Putamen (tissue), 1 donor: ENCODE measurements at regions not wholly inside any gene's neighbourhood (a gene's known extent, or its start where the extent isn't known, plus 50 kb on each side); places are given as distances from the start of the nearest gene placed in this dataset.

Source experiments
- DNase-seq: peaks from one replicate; pipeline ENCODE4 v3.0.0-alpha.2; 2016; ENCODE audit warnings: low spot score

GRCh38 chr4:95660719-95661118 is 111.9 kb upstream of the UNC5C start:
- DNase-seq: no peak

GRCh38 chr4:95651891-95652290 is 103.1 kb upstream of the UNC5C start:
- DNase-seq: no peak

DNA sequence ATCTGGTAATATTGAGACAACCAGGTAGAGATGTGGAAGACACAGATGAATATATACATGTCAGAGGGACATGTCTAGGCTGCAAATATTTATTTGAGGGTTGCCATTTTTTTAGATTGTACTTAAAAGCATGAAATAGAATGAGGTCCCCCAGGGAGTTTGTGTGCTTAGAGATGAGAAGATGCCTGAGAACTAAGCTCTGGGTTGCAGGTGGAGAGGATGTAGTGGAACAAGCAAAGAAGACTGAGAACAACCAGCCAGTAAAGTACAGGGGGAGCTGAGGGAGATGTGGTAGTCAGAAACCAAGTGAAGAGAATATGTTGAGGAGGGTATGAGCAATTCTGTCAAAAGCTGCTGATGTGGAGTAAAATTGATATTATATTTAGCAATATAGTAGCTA is 95.6 kb upstream of the UNC5C start:
- no peak for DNase-seq

DNA sequence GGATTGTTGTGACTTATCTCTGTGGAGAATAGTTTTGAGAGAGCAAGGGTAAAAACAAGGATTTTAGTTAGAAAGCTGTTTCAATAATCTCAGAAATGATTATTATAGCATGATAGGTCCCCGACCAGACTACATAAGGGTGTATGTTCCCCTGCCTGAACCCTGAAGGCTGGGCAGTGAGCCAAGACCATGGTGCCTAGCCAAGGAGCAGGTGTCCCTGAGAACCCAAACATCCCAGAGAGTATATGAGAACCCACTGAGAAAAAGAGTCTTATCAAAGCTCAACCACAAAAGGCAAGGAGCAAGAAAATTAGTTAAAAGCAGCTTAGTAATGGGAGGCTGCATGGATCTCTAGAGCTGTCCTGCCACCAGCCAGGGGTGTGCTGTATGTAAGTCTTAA is 94.9 kb upstream of the UNC5C start:
- no peak for DNase-seq

GRCh38 chr4:95641571-95641970 is 92.8 kb upstream of the UNC5C start:
- DNase-seq: no peak

DNA sequence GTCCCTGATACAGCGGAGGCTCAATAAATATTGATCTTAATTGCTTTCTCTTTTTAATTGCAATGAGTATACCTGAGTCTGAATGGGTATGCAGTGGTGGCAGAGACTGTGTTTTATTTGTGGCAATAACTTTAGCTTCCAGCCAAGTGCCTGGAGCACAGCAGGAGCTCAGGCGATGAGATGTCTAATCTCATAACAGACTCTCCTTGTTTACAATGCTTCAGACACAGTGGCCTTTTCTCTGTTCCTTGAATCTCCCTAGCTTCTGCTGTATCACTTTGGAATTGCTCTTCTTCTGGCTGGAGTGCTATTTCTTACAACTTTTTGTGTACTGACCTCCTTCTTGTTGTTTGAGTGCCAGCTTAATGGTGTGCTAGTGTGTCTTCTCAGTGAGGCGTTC is 91.5 kb upstream of the UNC5C start:
- DNase-seq: no peak

GRCh38 chr4:95638920-95639501 is 90.2 kb upstream of the UNC5C start:
- DNase-seq: no peak

DNA sequence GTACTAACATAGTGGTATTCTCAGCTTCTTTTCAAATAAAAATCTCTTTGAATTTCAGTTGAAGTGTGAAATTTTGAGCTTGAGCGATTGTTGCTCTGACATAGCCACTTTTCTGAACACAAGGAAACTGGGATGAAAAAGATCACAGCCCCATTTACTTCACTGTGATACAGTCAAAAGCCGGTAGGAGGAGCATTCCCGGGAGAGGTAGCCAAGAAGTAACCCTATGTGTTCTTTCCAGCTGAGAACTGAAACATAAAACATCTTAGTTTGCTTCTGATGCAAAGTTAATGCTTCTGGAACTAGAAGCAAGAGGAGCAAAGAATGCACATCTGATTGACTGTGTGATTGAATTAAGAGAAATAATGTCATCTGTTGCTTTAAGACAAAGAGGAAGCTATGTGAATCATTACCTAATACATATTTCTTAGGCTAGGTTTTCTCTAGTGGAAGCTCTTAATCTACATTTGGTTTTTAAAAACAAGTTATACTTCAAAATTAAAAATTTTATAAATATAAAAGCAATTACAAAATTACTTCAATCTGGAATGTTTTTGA is 88.3 kb upstream of the UNC5C start:
- DNase-seq: no peak

GRCh38 chr4:95636061-95636460 is 87.3 kb upstream of the UNC5C start:
- DNase-seq: no peak

GRCh38 chr4:95627709-95628108 is 78.9 kb upstream of the UNC5C start:
- no peak for DNase-seq

DNA sequence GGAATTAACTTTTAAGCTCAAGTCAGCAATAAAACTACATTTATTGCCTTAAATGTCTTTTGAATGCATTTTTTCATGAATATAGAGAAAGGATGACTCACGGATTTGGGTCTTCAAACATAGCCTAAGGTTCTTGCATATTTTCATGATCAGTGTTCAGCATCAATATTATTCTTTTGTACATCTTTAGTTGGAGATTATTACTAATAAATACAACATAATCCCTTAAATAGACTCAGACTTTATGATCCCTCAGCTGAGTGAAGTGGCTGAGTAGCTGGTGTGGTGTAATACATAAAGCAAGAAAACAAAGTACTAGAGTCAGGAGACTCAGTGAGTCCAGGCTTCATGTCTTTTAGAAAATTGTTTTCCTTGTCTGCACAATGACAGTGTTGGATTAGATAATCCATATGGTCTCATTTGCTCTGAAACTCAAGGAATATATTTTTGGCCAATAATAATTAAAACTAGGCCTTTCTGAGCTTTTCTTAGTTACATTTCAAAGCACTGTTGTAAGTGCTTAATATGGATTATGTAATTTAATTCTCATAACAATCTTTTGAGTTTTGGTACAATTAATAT is 78.3 kb upstream of the UNC5C start:
- no peak for DNase-seq

DNA sequence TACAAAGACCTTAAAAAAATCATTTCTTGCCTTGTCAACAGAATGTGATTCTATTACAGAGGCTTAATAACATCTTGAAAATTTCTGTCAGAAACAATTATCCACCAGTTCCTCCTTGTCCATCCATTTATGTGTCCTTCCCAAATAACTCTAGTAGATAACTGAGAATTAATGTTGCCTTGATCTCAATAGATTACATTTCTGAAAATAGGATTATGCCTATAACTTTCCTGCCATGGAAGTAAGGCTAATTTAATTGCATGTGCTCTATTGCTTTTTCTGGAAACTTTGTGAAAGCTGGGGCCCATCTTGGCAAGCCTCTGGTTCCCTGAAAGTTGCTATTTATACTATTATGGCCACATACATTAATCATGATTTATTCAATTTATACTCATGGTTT is 76.2 kb upstream of the UNC5C start:
- no peak for DNase-seq

- DNase-seq: no peak
These were observed 71.0 kb upstream of the UNC5C start for GRCh38 chr4:95619525-95620443.

- no peak for DNase-seq
These were observed 66.0 kb upstream of the UNC5C start for GRCh38 chr4:95614684-95615205.

DNA sequence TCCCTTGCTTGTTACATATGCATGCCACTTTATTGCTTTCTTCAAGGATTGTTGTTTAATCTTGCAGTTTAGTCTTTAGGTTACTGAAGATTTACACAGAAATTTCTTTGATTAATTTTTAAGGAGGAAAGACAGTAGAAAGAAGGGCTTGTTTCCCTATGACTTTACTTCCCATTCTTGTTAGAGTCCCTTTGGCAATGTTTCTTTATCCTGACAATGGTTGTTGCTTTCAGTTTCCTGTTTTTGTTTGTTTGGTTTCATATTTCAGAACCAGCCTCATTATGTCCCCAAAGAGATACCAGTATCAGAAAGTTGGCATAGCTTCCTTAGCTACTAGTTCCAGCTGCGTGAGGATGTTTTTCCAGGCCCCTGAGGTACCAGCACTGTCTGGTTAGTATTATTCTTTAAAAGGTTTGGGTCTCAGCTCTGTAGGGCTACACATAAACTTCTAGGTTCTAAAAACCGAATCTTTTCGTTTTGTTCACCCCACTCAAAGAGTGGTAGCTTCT is 61.3 kb upstream of the UNC5C start:
- DNase-seq: no peak

GRCh38 chr4:95606739-95607138 is 58.0 kb upstream of the UNC5C start:
- no peak for DNase-seq

- no peak for DNase-seq
These were observed 54.6 kb upstream of the UNC5C start for GRCh38 chr4:95603393-95603792.

DNA sequence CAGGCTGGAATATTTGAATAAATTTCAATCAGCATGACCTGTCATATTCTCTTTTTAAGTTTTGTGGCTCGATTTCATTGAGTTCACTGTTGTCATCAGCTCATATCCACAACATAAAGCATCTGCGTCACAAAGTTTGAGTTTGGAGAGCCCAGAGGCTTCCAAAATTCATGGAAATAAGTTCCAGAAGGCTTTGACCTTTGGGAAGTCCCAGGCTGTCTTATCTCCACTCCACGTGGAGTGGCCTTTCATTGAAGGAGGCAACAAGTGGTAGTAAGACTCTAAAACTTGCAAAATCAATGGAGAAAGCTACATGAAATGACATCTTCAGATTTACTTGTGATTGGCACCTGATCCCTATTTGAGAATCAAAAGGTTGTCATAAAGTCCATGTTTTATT is 54.1 kb upstream of the UNC5C start:
- DNase-seq: no peak

GRCh38 chr4:95601356-95601755 is 52.6 kb upstream of the UNC5C start:
- DNase-seq: no peak

DNA sequence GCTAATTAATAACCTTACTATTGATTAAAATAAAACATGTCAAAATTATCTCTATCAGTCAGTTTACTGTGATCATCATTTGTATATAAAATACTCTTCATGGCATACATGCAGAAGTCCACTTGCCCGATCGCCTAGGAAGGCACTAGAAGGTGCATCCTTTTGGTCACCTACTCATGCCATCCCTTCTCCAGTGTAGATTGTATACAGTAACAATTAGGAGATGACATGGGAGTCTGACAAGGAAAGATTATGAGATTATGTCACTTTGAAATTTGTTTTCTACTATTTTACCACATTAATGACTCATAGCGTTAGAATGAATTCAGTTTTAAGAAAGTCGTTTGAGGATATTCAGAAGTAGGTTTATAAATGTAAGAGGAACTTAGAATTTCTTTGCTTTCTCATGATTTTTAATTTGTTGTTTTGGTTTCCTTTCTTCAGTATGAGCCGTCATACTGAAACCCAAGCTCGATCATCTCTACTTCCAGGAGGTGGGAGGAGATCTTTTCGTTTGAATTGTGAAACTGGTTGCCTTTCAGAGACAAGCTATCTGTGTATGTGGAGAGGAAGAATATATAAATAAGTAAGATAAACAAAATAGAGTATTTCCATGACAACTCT is 51.1 kb upstream of the UNC5C start:
- DNase-seq: no peak
